SK-N-MC (cell line): ENCODE measurements at regions not wholly inside any gene's neighbourhood (a gene's known extent, or its start where the extent isn't known, plus 50 kb on each side); places are given as distances from the start of the nearest gene placed in this dataset.

Experiments
- EZH2 ChIP-seq: fragments of 200-600 bp; sonication (generic); IDR thresholded peaks from one replicate; pipeline ENCODE4 v1.6.1; 2017; ENCODE audit warnings: antibody characterized with exemption
- FOXP2 ChIP-seq: optimal IDR thresholded peaks from 2 replicates; pipeline ENCODE3; 2011; ENCODE audit warnings: mild to moderate bottlenecking, moderate library complexity; ENCODE audit not compliant: insufficient read depth; ENCODE audit errors: extremely low read length, control extremely low read depth
- POLR2AphosphoS5 ChIP-seq: IDR thresholded peaks from 2 replicates; pipeline ENCODE4 v1.6.1; 2012; ENCODE audit warnings: mild to moderate bottlenecking, low read depth, low read length, borderline replicate concordance

- TF ChIP-seq POLR2AphosphoS5 (no peak), EZH2 (no peak), FOXP2 (no peak)
Measured at GRCh38 chr4:30538794-30539193, 181.4 kb upstream of the PCDH7 start.
